ENCODE measurements at regions not wholly inside any gene's neighbourhood (a gene's known extent, or its start where the extent isn't known, plus 50 kb on each side); places are given as distances from the start of the nearest gene placed in this dataset.

- Histone ChIP-seq H3K4me3 (ENCODE audit: low read depth, low read length) (no peak overlapping the region), H3K27ac (no peak overlapping the region), H2AFZ (no peak overlapping the region), H3K4me2 (ENCODE audit: low read length) (no peak overlapping the region), H3K27me3 (ENCODE audit: control insufficient read depth, insufficient read depth, low read length) (no peaks in the 10 kb centered on the region), H3K9ac (no peak overlapping the region), H3K79me2 (no peaks in the 10 kb centered on the region), H3K36me3 (ENCODE audit: control insufficient read depth, insufficient read depth, low read length) (no peaks in the 10 kb centered on the region), H3K4me1 (no peaks in the 10 kb centered on the region), H3K9me3 (ENCODE audit: control insufficient read depth, low read length) (no peaks in the 10 kb centered on the region)
- TF ChIP-seq CTCF (IDR thresholded peaks at IDR 0.05): no peak
Measured at GRCh38 chr14:26281280-26281998, 316.4 kb downstream of the NOVA1 start.

- Histone ChIP-seq H3K4me2 (ENCODE audit: low read length) (no peak overlapping the region), H3K79me2 (no peaks in the 10 kb centered on the region), H3K9me3 (ENCODE audit: control insufficient read depth, low read length) (no peaks in the 10 kb centered on the region), H3K36me3 (ENCODE audit: control insufficient read depth, insufficient read depth, low read length) (no peaks in the 10 kb centered on the region), H2AFZ (no peak overlapping the region), H3K4me1 (no peaks in the 10 kb centered on the region), H3K4me3 (ENCODE audit: low read depth, low read length) (no peak overlapping the region), H3K9ac (no peak overlapping the region), H3K27ac (no peak overlapping the region), H3K27me3 (ENCODE audit: control insufficient read depth, insufficient read depth, low read length) (no peaks in the 10 kb centered on the region)
- TF ChIP-seq CTCF (IDR thresholded peaks at IDR 0.05): no peak
Measured at GRCh38 chr14:26276757-26277156, 321.1 kb downstream of the NOVA1 start.

GRCh38 chr14:26265170-26265685 is 332.6 kb downstream of the NOVA1 start:
- H3K79me2 ChIP-seq: no peaks in the 10 kb centered on the region
- no peak overlapping the region for H3K4me2 ChIP-seq (ENCODE audit: low read length)
- H2AFZ ChIP-seq: no peak overlapping the region
- H3K4me1 ChIP-seq: no peaks in the 10 kb centered on the region
- H3K4me3 ChIP-seq (ENCODE audit: low read depth, low read length): no peak overlapping the region
- H3K36me3 ChIP-seq (ENCODE audit: control insufficient read depth, insufficient read depth, low read length): no peaks in the 10 kb centered on the region
- H3K9me3 ChIP-seq (ENCODE audit: control insufficient read depth, low read length): no peaks in the 10 kb centered on the region
- H3K27me3 ChIP-seq (ENCODE audit: control insufficient read depth, insufficient read depth, low read length): no peaks in the 10 kb centered on the region
- no peak overlapping the region for H3K9ac ChIP-seq
- no peak for TF ChIP-seq CTCF (IDR thresholded peaks at IDR 0.05)
- no peak overlapping the region for H3K27ac ChIP-seq

GRCh38 chr14:26261368-26262122 is 336.3 kb downstream of the NOVA1 start:
- Histone ChIP-seq H2AFZ (no peak overlapping the region), H3K4me2 (ENCODE audit: low read length) (no peak overlapping the region), H3K79me2 (no peaks in the 10 kb centered on the region), H3K9ac (no peak overlapping the region), H3K27ac (no peak overlapping the region), H3K9me3 (ENCODE audit: control insufficient read depth, low read length) (no peaks in the 10 kb centered on the region), H3K4me3 (ENCODE audit: low read depth, low read length) (no peak overlapping the region), H3K4me1 (no peaks in the 10 kb centered on the region), H3K36me3 (ENCODE audit: control insufficient read depth, insufficient read depth, low read length) (no peaks in the 10 kb centered on the region), H3K27me3 (ENCODE audit: control insufficient read depth, insufficient read depth, low read length) (no peaks in the 10 kb centered on the region)
- no peak for TF ChIP-seq CTCF (IDR thresholded peaks at IDR 0.05)
